Tongue (tissue), 2 donors: ENCODE measurements at regions not wholly inside any gene's neighbourhood (a gene's known extent, or its start where the extent isn't known, plus 50 kb on each side); places are given as distances from the start of the nearest gene placed in this dataset. TPM values are rescaled to one million over a fixed set of nuclear protein-coding genes. Genes with fewer than 3 reads are reported as not detected.
"Not testable (repeated sequence)": the region's sequence is repeated elsewhere in the genome, so short reads cannot be mapped to it uniquely, and the experiment has no call there.

Source experiments
- DNase-seq: peaks from one replicate; pipeline ENCODE4 v3.0.0-alpha.2; 2015
- small RNA-seq: library from RNA; depleted of rRNA; stranded (forward); fragments of <200 nt; gene quantifications from one replicate; pipeline ENCODE3, GENCODE V24; 2014; ENCODE audit warnings: low replicate concordance

DNA sequence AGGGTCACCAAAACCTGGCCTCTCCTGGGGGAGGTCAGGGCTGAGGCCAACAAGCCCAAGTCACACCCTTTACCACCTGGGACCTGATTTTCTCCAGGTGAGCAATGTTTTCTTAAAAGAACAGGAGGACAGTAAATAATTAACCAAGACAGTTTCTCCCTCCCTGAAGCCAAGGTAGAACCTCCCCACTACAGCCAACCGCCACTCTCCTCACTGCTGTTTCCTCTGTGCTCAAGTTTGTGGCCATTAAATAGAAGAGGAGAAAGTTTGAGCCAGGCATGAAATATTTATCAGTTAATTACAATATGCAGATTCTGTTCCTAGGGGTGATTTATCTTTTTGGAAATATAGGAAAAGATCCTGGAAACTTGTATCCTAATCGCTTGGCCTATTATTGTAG lies 150.6 kb upstream of the ANKRD20A1 start:
- not testable (repeated sequence) for DNase-seq

DNA sequence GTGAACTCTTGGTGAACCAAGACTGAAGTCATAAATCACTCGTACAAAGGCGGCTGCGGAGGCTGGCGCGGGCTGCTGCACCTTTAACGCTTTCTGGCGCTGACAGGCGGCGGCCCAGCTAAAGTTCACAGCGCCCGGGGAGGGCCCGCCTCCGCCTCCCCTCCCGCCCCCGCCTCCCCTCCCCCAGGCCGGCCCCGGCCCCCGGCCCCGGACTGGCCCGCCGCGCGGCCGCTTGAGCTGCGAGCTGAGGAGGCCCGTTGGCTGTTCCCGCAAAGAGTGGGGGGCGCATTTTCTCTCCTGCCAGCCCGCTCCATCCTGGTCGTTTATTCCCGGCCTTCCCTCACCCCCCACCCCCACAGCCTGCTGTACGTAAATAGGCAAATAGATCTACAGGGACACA lies 147.3 kb upstream of the ANKRD20A1 start:
- DNase-seq = not testable (repeated sequence)

DNA sequence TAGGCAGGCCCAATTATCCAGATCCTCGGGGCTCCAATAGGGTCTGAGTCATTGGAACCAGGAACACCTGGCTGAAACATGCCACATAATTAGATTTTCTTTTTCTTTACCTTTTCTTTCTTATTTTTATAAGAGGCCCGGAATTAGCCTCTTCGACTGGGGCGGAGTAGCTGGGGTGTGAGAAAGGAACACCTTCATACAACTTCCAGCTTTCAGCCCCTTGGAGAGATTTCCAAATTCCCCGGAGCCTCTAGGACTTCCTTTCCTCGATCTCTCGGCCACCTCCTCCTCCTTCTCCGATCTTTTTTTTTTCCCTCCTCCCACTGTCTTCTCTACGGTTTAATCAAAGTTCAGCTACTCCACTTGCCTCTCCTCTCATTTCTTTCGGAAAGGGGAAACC lies 146.8 kb upstream of the ANKRD20A1 start:
- peak; percentile 1 for DNase-seq

DNA sequence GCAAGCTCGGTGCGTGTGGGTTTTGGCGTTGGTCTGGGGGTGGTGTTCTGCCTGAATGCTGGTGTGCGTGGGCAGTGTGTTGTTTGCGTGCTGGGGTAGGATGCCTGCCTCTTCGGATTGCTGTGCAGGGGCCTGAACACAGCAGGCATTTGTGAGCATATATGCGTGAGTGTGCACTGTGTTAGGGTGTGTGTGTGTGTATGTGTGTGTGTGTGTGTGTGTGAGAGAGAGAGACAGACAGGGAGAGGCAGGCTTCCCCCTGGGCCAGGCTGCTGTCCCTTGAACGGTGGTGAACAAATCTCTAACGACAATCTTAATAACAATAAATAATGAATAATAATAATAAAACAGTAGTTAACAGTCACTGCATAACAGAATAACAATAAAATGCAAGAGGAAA lies 145.8 kb upstream of the ANKRD20A1 start:
- DNase-seq = not testable (repeated sequence)

DNA sequence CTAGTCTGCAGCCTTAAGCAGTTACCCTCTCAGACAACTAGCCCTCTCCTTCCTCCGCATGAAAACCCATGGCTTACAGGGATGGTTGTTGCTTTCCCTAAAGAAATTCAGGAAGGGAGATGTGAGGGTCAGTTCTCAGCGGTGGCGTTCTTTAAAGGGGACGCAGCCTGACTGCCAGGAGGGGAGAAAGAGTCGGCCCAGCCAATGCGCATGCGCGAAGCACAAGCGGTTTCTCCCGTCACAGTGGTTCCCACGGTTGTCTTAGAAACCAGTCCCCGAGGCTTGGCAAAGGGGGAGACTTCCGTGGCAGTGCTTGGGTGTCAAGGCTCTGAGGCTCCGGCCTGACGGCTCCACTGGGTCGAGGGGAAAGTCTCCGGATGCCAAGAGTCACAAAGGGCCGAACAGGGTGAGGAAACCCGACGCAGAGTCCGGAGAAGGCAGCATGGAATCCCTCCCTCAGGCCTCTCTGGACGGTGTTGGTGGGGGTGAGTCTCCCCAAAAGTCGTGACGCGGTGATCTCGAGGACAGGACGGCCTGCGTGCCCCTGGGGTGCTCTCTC lies 140.8 kb upstream of the ANKRD20A1 start:
- DNase-seq = not testable (repeated sequence)

DNA sequence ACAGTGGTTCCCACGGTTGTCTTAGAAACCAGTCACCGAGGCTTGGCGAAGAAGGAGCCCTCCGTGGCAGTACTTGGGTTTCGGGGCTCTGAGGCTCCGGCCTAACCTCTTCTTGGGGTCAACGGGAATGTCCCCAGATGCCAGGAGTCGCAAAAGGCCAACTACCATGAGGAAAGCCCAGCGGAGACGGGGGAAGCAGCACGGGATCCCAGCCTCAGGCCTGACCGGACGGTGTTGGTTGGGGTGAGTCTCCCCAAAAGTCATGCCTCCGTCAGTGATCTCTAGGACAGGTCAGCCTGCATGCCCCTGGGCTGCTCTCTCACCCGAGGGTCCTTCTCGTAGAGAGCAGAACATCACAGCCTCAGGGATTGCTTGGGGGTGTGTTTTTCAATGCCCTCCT lies 138.2 kb upstream of the ANKRD20A1 start:
- DNase-seq = not testable (repeated sequence)

DNA sequence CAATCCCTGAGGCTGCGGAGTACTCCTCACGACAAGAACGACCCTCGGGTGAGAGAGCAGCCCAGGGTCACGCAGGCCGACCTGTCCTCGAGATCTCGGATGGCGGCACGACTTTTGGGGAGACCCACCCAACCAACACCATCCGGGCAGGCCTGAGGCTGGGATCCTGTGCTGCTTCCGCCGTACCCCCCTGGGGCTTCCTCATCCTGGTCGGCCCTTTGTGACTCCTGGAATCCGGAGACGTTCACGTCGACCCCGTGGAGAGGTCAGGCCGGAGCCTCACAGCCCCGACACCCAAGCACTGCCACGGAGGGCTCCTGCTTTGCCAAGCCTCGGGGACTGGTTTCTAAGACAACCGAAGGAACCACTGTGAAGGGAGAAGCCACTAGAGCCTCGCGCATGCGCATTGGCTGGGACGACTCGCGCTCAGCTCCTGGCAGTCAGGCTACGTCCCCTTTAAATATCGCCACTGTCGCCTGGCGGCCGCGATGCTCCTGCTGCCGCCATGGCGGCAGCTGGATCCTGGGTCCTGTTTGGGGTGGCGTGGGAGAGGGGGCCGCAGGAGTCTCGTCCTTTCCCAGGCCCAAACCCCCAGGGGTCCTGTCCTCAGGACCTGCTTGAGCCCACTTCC lies 136.2 kb upstream of the ANKRD20A1 start:
- DNase-seq = not testable (repeated sequence)

DNA sequence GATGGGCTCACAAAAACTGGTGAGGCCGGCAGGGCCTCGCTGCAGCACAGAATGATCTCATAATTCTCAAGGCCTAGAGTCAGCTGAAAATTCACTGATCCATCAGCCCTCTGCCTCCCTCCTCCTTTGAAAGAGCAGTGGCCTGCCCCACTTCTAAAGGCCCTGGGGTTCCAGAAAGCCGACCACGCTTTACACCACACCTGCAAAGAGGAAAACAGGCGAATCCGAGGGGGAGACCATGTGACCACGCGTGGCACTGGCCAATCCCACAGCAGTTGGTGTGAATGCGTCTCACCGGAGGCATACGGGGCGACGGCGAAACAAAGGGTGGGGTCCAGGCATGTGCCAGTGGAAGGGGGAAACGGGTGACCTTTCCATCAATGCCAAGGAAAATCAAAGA lies 135.5 kb upstream of the ANKRD20A1 start:
- not testable (repeated sequence) for DNase-seq

DNA sequence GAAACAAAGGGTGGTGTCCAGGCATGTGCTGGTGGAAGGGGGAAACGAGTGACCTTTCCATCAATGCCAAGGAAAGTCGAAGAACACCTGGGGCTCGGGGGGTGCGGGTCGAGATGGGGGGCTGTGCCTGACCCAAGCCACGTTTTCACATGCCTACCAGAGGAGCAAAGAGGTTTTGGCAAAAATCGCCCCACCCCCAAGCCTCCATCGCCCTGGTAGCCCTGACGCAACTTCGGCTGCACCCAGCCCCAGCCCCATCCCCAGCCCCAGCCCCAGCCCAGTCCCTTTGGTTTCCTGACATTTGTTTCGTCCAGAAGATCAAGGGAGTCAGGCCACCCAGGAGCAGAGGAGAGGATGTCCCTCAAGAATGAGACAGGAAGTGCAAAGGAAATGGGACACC lies 133.8 kb upstream of the ANKRD20A1 start:
- DNase-seq = not testable (repeated sequence)

DNA sequence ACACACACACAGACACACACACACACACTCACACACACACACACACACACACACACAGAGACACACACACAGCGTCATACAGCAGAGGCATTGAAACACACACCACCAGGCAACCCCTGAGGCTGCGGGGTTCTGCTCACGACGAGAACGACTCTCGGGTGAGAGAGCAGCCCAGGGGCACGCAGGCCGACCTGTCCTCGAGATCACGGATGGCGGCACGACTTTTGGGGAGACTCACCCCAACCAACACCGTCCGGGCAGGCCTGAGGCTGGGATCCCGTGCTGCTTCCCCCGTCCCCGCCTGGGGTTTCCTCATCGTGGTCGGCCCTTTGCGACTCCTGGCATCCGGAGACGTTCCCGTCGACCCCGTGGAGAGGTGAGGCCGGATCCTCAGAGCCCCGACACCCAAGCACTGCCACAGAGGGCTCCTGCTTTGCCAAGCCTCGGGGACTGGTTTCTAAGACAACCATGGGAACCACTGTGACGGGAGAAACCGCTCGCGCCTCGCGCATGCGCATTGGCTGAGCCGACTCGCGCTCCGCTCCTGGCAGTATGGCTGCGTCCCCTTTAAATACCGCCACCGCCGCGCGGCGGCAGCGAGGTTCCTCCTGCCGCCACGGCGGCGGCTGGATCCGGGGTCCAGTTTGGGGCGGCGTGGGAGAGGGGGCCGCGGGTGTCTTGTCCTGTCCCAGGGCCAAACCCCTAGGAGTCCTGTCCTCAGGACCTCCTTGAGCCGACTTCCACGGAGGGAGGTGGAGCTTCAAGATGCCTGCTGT lies 132.3 kb upstream of the ANKRD20A1 start:
- DNase-seq = not testable (repeated sequence)

DNA sequence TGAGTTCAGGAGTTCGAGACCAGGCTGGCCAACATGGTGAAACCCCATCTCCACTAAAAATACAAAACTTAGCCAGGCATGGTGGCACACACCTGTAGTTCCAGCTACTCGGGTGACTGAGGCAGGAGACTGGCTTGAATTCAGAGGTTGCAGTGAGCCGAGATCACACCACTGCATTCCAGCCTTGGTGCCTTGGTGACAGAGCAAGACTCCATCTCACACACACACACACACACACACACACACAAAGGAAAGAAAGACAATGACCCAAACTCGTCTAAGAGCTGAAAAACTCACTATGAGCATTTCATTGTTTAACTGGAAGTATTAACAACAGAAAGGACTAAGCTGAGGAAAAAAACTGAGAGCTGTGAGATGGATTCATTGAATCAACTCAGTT lies 95.6 kb upstream of the ANKRD20A1 start:
- not testable (repeated sequence) for DNase-seq

DNA sequence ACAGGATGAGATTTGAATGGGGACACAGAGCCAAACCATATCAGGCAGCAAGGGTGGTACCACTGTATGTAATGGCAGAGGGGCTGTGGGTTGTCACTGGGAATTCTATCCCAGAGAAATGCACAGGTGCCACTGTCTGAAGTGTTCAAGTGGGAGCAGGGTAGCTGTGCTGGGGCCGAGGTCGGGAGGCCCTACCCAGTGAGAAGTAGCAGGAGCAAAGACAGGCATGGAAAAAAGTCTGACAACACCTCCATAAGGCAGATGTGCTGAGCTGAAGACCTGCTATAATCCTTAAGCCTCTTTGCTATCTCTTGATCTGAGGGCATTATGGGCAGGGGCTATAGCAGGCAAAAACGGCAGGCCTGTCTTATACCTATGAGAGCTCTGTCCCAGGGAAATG lies 86.9 kb upstream of the ANKRD20A1 start:
- DNase-seq = not testable (repeated sequence)

DNA sequence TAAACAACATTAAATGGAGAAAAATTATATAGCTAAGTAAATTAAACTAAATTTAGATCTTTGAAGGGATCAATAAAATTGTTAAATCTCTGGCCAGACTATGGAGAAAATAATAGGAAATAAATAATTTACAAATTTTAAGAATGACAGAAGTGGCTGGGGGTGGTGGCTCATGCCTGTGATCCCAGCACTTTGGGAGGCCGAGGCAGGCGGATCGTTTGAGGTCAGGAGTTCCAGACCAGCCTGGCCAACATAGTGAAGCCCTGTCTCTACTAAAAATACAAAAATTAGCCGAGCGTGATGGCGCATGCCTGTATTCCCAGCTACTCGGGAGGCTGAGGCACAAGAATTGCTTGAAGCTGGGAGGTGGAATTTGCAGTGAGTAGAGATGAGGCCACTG lies 58.6 kb upstream of the ANKRD20A1 start:
- not testable (repeated sequence) for DNase-seq

Small RNA genes in the stretch of these regions (small RNA-seq; reads per million reads assigned to genes)
- gene AL627230.1 (not detected), gene AL627230.3 (not detected), gene AL627230.5 (not detected), gene AL627230.6 (not detected), gene AL627230.8 (not detected), gene FAM27B (not detected), gene RF00156 (not detected), gene RN7SL787P (not detected)
